ENCODE measurements at regions not wholly inside any gene's neighbourhood (a gene's known extent, or its start where the extent isn't known, plus 50 kb on each side); places are given as distances from the start of the nearest gene placed in this dataset.

DNA sequence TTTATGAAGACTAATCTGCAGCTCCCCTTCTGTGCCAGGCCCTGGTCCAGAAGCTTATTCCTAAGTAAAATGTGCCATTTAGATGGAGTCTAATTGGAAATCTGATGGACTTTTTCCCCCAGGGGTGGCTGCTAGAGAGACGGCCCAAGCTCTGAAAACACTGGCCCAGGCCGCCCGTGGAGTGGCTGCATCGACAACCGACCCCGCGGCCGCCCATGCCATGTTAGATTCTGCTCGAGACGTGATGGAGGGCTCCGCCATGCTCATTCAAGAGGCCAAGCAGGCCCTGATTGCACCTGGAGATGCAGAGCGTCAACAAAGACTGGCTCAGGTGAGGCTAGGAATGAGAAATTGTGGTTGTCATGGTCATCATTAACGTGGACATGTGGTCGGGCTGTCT, 305.8 kb upstream of the TPM1 start:
- Mint-ChIP-seq H3K27ac (peak overlapping the region; percentile 78), H3K4me3 (no peak overlapping the region), H3K9me3 (no peaks in the 10 kb centered on the region), H3K4me1 (peaks cover 41% of the 10 kb centered on the region), H3K36me3 (ENCODE audit: low read depth) (peaks cover 18% of the 10 kb centered on the region), H3K27me3 (ENCODE audit: low read depth, poor library complexity) (peaks cover 4% of the 10 kb centered on the region)
- no peak for DNase-seq
- TF ChIP-seq, protein P1, sequence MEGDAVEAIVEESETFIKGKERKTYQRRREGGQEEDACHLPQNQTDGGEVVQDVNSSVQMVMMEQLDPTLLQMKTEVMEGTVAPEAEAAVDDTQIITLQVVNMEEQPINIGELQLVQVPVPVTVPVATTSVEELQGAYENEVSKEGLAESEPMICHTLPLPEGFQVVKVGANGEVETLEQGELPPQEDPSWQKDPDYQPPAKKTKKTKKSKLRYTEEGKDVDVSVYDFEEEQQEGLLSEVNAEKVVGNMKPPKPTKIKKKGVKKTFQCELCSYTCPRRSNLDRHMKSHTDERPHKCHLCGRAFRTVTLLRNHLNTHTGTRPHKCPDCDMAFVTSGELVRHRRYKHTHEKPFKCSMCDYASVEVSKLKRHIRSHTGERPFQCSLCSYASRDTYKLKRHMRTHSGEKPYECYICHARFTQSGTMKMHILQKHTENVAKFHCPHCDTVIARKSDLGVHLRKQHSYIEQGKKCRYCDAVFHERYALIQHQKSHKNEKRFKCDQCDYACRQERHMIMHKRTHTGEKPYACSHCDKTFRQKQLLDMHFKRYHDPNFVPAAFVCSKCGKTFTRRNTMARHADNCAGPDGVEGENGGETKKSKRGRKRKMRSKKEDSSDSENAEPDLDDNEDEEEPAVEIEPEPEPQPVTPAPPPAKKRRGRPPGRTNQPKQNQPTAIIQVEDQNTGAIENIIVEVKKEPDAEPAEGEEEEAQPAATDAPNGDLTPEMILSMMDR (IDR thresholded peaks at IDR 0.05) = no peak

DNA sequence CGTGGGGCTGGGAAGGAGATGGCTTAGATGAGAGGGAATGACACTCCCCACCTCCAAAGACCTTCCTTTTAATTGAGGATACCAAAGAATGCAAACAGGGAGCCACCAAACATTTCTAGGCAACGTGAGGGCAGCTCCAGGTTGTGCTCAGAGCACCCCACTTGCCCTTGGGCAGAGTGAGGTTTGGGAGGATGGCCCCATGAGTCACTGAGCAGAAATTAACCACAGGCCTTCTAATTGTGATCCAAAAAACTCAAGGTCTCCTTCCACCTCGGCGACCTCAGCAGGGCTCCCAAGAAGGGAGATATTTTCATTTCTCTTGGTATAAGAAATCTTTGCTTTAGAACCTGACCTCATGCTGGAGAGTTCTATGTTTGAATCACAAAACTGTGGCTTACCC, 305.0 kb upstream of the TPM1 start:
- Mint-ChIP-seq H3K4me3 (no peak overlapping the region), H3K9me3 (no peaks in the 10 kb centered on the region), H3K27ac (peak overlapping the region; percentile 52), H3K4me1 (peaks cover 49% of the 10 kb centered on the region), H3K27me3 (ENCODE audit: low read depth, poor library complexity) (peaks cover 4% of the 10 kb centered on the region), H3K36me3 (ENCODE audit: low read depth) (peaks cover 11% of the 10 kb centered on the region)
- DNase-seq = no peak
- TF ChIP-seq, protein P1 (IDR thresholded peaks at IDR 0.05) = no peak

DNA sequence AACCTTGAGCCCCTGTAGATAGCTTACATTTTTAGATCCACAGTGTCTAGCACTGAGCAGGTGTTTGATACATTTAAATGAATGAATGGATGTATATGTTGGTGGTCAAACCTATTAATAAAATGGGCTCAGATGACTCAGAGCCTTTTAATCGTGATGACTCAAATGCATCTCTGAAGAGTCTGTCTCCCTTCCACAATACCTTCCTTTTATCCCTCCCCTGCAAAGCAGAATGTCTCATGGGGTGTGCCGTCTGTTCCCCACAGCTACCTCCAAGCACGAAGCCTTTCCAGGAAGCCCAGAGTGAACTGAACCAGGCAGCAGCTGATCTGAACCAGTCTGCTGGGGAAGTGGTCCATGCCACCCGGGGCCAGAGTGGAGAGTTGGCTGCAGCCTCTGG, 303.5 kb upstream of the TPM1 start:
- H3K27me3 Mint-ChIP-seq (ENCODE audit: low read depth, poor library complexity) = peaks cover 4% of the 10 kb centered on the region
- TF ChIP-seq, protein P1 (IDR thresholded peaks at IDR 0.05) = no peak
- peaks cover 47% of the 10 kb centered on the region for H3K4me1 Mint-ChIP-seq
- no peaks in the 10 kb centered on the region for H3K9me3 Mint-ChIP-seq
- DNase-seq = no peak
- no peak overlapping the region for H3K4me3 Mint-ChIP-seq
- no peak overlapping the region for H3K27ac Mint-ChIP-seq
- peaks cover 5% of the 10 kb centered on the region for H3K36me3 Mint-ChIP-seq (ENCODE audit: low read depth)

DNA sequence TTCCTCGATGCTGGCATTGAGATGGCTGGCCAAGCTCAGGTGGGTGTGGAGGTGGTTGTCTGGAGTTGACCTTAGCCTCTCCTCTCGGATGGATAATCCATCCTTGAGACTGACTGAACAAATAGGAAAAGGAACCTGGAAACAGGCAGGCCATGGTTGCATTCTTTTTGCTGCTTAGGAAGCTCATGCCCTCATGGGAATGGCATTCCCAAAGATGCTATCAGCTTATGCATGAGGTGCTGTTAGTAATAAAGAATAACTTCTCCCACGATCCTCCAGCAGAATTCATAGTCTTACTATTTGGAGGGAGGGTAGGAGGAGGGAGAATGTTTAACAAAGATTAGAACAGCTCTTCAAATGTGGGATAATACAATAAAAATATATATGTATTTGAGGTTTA, 303.0 kb upstream of the TPM1 start:
- Mint-ChIP-seq H3K4me3 (no peak overlapping the region), H3K4me1 (peaks cover 44% of the 10 kb centered on the region), H3K36me3 (ENCODE audit: low read depth) (peaks cover 5% of the 10 kb centered on the region), H3K27me3 (ENCODE audit: low read depth, poor library complexity) (peaks cover 4% of the 10 kb centered on the region), H3K9me3 (no peaks in the 10 kb centered on the region), H3K27ac (no peak overlapping the region)
- TF ChIP-seq, protein P1 (IDR thresholded peaks at IDR 0.05) = no peak
- DNase-seq = no peak

DNA sequence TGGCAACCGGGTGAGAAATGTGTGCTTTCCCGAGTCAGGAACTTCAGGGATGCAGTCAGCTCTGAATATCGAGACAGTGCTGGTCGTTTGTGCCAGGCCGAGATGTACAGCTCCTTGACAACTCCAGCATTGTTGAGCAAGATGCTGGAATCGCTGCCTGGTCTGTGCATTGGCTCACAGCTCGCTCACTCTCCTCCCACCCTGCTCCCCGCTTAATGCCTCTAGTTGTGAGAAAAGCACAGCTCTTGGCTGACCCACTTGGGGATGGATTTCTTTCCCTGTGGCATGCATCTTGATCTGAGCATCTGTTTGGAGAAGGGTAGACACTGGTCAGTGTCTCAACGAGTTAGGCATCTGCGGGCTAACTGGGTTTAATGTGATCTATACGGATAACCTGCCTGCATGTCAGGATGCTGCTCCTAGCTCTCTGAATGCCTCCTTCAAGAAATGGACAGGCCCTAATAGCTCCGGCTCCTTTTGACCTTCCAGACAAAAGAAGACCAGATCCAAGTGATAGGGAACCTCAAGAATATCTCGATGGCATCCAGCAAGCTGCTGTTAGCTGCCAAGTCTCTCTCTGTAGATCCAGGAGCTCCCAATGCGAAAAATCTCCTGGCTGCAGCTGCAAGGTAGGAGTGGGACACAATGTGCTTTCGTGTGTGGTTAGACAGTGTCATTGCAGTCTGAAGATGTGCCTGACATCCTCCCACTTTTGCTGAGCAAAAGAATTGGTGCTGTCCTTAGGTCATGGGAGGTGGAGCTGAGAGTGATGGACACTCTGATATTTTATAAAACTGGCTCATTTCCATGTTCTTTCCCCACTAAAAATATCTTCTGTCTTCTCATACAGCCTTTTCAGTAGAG, 302.2 kb upstream of the TPM1 start:
- peaks cover 5% of the 10 kb centered on the region for H3K36me3 Mint-ChIP-seq (ENCODE audit: low read depth)
- H3K9me3 Mint-ChIP-seq = no peaks in the 10 kb centered on the region
- peak overlapping the region; percentile 72 for H3K27ac Mint-ChIP-seq
- peaks cover 41% of the 10 kb centered on the region for H3K4me1 Mint-ChIP-seq
- H3K27me3 Mint-ChIP-seq (ENCODE audit: low read depth, poor library complexity) = peaks cover 4% of the 10 kb centered on the region
- TF ChIP-seq, protein P1 (IDR thresholded peaks at IDR 0.05) = peak; percentile 6
- no peak for DNase-seq
- H3K4me3 Mint-ChIP-seq = no peak overlapping the region

DNA sequence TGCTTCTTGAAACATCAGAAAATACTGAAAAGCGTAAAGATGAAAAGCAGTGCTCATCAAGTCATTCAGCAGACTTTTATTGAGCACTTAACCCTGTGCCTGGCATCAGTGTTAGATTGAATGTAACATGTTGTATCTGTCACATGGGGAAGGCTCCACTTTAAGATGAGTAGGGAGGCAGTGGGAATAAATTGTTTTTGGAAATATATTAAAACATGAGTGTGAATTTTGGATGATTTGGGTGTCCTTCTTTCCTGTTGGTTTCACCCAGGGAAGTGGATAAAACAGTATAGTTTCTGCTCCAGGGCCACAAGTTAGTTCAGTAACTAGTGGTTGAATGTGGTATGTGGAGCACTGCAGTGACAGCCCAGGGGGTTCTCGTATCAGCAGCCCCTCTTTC, 301.4 kb upstream of the TPM1 start:
- H3K27ac Mint-ChIP-seq = no peak overlapping the region
- peak overlapping the region; percentile 28 for H3K4me3 Mint-ChIP-seq
- TF ChIP-seq, protein P1 (IDR thresholded peaks at IDR 0.05) = no peak
- H3K27me3 Mint-ChIP-seq (ENCODE audit: low read depth, poor library complexity) = peaks cover 4% of the 10 kb centered on the region
- no peak for DNase-seq
- peaks cover 41% of the 10 kb centered on the region for H3K4me1 Mint-ChIP-seq
- peaks cover 5% of the 10 kb centered on the region for H3K36me3 Mint-ChIP-seq (ENCODE audit: low read depth)
- H3K9me3 Mint-ChIP-seq = no peaks in the 10 kb centered on the region
